ENCODE measurements at regions not wholly inside any gene's neighbourhood (a gene's known extent, or its start where the extent isn't known, plus 50 kb on each side); places are given as distances from the start of the nearest gene placed in this dataset.

DNA sequence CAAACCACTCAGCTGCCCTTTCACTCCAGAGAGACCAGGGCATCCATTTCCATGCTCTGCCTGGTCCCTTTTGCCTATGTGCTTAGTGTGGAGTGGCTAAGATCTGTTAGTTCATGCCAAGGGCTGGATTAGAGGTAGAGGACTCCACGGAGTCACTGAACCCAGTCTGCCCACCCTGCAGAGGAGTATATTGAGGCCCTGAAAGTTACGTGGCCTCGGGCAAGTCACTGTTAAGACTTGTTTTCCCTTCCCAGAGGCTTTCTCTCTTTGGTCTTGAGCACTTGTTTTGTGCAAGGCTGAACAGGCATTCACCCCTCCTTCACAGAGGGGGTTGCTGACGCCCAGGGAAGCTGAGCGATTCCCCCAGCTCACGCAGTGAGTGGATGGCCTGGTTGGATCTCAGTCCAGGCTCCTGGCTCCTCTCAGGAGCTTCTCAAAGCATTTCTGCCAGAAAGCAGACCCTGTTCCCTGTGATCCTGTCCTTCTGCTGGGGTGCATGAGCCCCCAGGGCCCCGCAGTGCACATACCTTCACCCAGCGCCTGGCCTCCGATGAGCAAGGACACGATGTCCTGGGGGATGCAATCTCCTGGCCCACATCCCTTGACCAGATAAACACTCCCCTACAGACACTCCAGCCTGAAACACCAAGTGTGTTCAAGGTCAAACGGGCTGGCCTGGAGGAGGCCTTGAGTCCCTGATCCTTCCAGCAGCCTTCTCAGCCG lies 153.4 kb upstream of the GSE1 start:
- DNase-seq: peak in 6 of 7 donors; percentile 56 to 78 (median 65)
- Histone ChIP-seq H3K9me3 (replicated peaks in 1 of 3) (no peaks in the 10 kb centered on the region), H3K27ac (peak overlapping the region in 3 of 5 donors; percentile 48 to 75 (median 66)), H3K4me1 (replicated peaks in 1 of 2) (peaks cover 33 to 54% of the 10 kb centered on the region in 2 donors), H3K27me3 (no peaks in the 10 kb centered on the region), H3K36me3 (replicated peaks in 1 of 2) (no peaks in the 10 kb centered on the region), H3K4me3 (no peak overlapping the region)
- intact Hi-C loops (cut with DNase I): no loop called here
- TF ChIP-seq POLR2A (IDR thresholded peaks at IDR 0.05): no peak
- TF ChIP-seq, protein P1, sequence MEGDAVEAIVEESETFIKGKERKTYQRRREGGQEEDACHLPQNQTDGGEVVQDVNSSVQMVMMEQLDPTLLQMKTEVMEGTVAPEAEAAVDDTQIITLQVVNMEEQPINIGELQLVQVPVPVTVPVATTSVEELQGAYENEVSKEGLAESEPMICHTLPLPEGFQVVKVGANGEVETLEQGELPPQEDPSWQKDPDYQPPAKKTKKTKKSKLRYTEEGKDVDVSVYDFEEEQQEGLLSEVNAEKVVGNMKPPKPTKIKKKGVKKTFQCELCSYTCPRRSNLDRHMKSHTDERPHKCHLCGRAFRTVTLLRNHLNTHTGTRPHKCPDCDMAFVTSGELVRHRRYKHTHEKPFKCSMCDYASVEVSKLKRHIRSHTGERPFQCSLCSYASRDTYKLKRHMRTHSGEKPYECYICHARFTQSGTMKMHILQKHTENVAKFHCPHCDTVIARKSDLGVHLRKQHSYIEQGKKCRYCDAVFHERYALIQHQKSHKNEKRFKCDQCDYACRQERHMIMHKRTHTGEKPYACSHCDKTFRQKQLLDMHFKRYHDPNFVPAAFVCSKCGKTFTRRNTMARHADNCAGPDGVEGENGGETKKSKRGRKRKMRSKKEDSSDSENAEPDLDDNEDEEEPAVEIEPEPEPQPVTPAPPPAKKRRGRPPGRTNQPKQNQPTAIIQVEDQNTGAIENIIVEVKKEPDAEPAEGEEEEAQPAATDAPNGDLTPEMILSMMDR (IDR thresholded peaks at IDR 0.05): no peak
- WGBS, 4 donors: 54 to 73% (median 58%) methylated on average over 6 to 12 of the region's 12 CpGs

DNA sequence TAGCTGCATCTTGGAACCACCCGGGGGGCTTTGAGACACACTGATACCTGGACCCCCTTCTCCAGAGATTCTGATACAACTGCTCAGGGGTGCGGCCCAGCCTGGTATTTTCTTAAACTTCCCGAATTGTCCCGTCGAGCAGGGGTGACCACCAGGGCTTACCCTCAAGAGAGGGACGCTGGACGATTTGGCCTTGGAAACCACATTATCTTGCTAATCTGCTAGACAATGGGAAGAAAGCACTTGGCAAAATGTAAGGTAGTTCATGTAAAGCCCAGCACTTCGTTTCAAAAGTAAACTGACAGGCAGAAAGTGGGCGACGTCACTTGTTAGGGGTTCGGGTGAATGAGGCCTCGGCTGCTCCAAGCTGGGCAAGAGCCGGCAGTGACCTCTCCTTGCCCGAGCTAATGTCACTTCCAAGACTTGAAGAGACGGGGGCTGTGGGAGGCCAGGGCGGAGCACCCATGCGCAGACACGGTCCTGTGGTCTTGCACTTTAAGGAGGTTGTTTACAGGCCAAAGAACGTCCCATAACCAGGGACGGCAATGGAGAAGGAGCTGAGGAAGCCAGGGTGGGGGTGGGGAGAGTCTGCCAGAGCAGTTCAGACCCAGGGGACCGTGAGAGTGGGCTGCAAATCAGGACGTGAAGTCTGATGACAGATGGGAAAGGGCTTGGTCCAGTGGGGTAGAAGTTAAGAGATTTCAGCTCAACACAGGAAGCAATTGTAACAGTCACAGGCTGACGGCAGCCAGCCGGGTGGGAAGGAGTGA lies 152.7 kb upstream of the GSE1 start:
- Histone ChIP-seq H3K4me3 (no peak overlapping the region), H3K4me1 (replicated peaks in 1 of 2) (peaks cover 33 to 62% of the 10 kb centered on the region in 2 donors), H3K36me3 (replicated peaks in 1 of 2) (no peaks in the 10 kb centered on the region), H3K9me3 (replicated peaks in 1 of 3) (no peaks in the 10 kb centered on the region), H3K27ac (peak overlapping the region in 3 of 5 donors; percentile 48 to 75 (median 66)), H3K27me3 (no peaks in the 10 kb centered on the region)
- peak in 1 of 7 donors; percentile 35 for DNase-seq
- 46 to 62% (median 60%) methylated on average over 22 to 24 of the region's 24 CpGs for WGBS, 4 donors
- intact Hi-C loops (cut with DNase I): no loop called here
- TF ChIP-seq POLR2A (IDR thresholded peaks at IDR 0.05): no peak
- TF ChIP-seq, protein P1 (IDR thresholded peaks at IDR 0.05): no peak

GRCh38 chr16:85461022-85461813 lies 151.9 kb upstream of the GSE1 start:
- Histone ChIP-seq H3K27me3 (no peaks in the 10 kb centered on the region), H3K9me3 (replicated peaks in 1 of 3) (no peaks in the 10 kb centered on the region), H3K27ac (peak overlapping the region in 3 of 5 donors; percentile 48 to 75 (median 66)), H3K36me3 (replicated peaks in 1 of 2) (no peaks in the 10 kb centered on the region), H3K4me3 (peak overlapping the region in 1 of 4 donors; percentile 49), H3K4me1 (replicated peaks in 1 of 2) (peaks cover 33 to 69% of the 10 kb centered on the region in 2 donors)
- DNase-seq: peak in 5 of 7 donors; percentile 39 to 63 (median 53)
- no peak for TF ChIP-seq POLR2A (IDR thresholded peaks at IDR 0.05)
- TF ChIP-seq, protein P1 (IDR thresholded peaks at IDR 0.05): no peak
- intact Hi-C loops (cut with DNase I): no loop called here
- WGBS, 4 donors: 43 to 50% (median 48%) methylated on average over 7 to 14 of the region's 14 CpGs
